Vagina (tissue), 2 donors: ENCODE measurements at regions not wholly inside any gene's neighbourhood (a gene's known extent, or its start where the extent isn't known, plus 50 kb on each side); places are given as distances from the start of the nearest gene placed in this dataset.

Source experiments
- DNase-seq, 2 donors: peaks; one replicate each; pipeline ENCODE4 v3.0.0-alpha.2; 2017; ENCODE audit errors: extremely low spot score in 2 of 2
- H3K27ac ChIP-seq: fragments of 200-600 bp; sonication (generic); one replicate; pipeline ENCODE4 v1.5.1; 2019
- H3K27me3 ChIP-seq: fragments of 200-600 bp; sonication (generic); one replicate; pipeline ENCODE4 v1.5.1; 2019
- H3K36me3 ChIP-seq, 2 donors: fragments of 200-600 bp; sonication (generic); one replicate each; pipeline ENCODE4 v1.5.1; 2017 to 2019
- H3K4me1 ChIP-seq: fragments of 200-600 bp; sonication (generic); one replicate; pipeline ENCODE4 v1.5.1; 2019
- H3K4me3 ChIP-seq, 2 donors: fragments of 200-600 bp; sonication (generic); 1 replicate in 1 of 2; 2 replicates in 1 of 2; pipeline ENCODE4 v1.5.1; 2016 to 2019
- H3K9me3 ChIP-seq: fragments of 200-600 bp; sonication (generic); one replicate; pipeline ENCODE4 v1.5.1; 2019
- POLR2A ChIP-seq, 2 donors: fragments of 450-650 bp; IDR thresholded peaks; one replicate each; pipeline ENCODE4 v1.6.1; 2017; ENCODE audit warnings: antibody characterized with exemption in 2 of 2, mild to moderate bottlenecking in 2 of 2, moderate library complexity in 2 of 2
- POLR2AphosphoS5 ChIP-seq, 2 donors: sonication (generic); formaldehyde crosslinking; IDR thresholded peaks; one replicate each; pipeline ENCODE4 v1.9.0; 2017; ENCODE audit warnings: antibody characterized with exemption in 2 of 2, mild to moderate bottlenecking in 2 of 2, low read depth in 1 of 2; ENCODE audit not compliant: insufficient read depth in 1 of 2
- intact Hi-C: fragments of 100-400 bp; cut with DNase I; formaldehyde crosslinking; loops from one replicate; pipeline ENCODE4 v1.15.1; 2023
- TF ChIP-seq, protein P1 (sequence below), 3 experiments: fragments of 450-650 bp in 2 of 3; fragments of 200-600 bp in 1 of 3; sonication (generic) in 1 of 3; IDR thresholded peaks; one replicate each; pipeline ENCODE4 v1.5.1; 2017 to 2019; ENCODE audit warnings: antibody characterized with exemption in 3 of 3, mild to moderate bottlenecking in 2 of 3, moderate library complexity in 2 of 3

DNA sequence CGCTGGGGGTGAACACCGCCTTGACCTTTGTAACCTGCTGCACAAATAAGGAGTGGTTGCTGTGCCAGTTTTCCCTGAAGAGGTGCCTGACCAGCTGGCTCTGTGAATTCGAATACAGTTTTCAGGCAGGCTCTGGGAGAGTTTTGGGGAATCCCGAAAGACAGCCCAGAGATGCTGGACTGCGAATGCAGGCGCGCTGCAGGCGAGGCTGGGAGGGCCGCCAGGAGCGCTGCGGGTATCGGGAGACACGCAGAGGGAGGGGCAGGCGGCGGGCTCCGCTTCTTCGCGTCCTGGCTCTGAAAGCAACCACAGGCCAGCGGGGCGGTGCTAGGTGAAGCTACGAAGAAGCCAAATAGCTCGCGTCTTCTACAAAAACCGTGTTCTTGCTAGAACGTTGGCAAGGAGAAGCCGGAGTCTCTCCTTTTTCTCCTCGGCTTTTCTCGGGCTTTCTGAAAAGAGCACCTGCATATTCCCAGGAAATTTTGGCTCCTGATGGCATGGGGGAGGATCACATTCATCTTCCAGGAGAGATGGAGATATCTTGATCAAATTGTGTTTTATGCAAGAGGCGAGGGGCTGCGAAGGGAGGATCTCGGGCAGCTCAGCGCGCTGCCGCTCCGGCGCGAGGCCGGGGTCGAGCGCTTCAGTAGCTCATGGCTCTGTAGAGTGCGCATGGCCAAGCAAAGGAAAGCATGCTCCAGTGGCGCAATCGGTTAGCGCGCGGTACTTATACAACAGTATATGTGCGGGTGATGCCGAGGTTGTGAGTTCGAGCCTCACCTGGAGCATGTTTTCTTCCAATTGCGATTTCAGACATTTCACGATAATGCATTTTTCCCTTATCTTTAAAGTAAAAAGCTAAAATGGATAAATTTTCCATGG is 158.1 kb upstream of the ZNF184 start:
- no peak for DNase-seq
- H3K4me3 ChIP-seq = peak overlapping the region; percentile 1 to 10
- no peaks in the 10 kb centered on the region for H3K36me3 ChIP-seq
- H3K27me3 ChIP-seq = no peaks in the 10 kb centered on the region
- intact Hi-C loops = no loop called here
- TF ChIP-seq, protein P1, sequence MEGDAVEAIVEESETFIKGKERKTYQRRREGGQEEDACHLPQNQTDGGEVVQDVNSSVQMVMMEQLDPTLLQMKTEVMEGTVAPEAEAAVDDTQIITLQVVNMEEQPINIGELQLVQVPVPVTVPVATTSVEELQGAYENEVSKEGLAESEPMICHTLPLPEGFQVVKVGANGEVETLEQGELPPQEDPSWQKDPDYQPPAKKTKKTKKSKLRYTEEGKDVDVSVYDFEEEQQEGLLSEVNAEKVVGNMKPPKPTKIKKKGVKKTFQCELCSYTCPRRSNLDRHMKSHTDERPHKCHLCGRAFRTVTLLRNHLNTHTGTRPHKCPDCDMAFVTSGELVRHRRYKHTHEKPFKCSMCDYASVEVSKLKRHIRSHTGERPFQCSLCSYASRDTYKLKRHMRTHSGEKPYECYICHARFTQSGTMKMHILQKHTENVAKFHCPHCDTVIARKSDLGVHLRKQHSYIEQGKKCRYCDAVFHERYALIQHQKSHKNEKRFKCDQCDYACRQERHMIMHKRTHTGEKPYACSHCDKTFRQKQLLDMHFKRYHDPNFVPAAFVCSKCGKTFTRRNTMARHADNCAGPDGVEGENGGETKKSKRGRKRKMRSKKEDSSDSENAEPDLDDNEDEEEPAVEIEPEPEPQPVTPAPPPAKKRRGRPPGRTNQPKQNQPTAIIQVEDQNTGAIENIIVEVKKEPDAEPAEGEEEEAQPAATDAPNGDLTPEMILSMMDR (IDR thresholded peaks at IDR 0.05) = no peak
- no peak for TF ChIP-seq POLR2AphosphoS5 (IDR thresholded peaks at IDR 0.05; ENCODE audit: insufficient read depth in 1 of 2, low read depth in 1 of 2)
- no peak for TF ChIP-seq POLR2A (IDR thresholded peaks at IDR 0.05)
- no peak overlapping the region for H3K27ac ChIP-seq
- H3K4me1 ChIP-seq = peaks cover 10% of the 10 kb centered on the region
- H3K9me3 ChIP-seq = no peaks in the 10 kb centered on the region

DNA sequence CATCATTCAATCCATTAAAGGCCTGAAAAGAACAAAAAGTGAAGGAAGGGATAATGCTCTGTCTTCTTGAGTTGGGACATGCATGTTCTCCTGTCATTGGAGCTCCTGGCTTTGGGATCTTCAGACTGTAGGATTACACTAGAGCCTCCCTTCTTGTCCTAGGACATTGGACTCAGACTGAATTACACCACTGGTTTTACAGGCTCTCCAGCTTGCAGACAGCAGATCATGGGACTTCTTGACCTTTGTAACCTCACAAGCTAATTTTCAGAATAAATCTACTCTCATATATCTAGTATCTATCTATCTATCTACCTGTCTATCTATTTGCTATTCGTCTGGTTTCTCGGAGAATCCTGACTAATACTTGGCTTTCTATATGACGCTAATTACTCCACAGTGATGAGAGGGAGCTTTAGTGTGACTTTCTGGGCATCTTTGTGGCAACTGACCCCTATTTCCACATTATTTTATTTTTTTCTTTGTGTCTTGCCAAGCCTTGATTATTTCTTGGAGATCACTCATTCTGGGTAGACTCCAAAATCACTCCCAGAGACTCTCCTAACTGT is 151.9 kb upstream of the ZNF184 start:
- Histone ChIP-seq H3K4me3 (no peak overlapping the region), H3K9me3 (no peaks in the 10 kb centered on the region), H3K4me1 (no peaks in the 10 kb centered on the region), H3K27me3 (no peaks in the 10 kb centered on the region), H3K36me3 (no peaks in the 10 kb centered on the region), H3K27ac (no peak overlapping the region)
- TF ChIP-seq, protein P1 (IDR thresholded peaks at IDR 0.05) = no peak
- TF ChIP-seq POLR2AphosphoS5 (IDR thresholded peaks at IDR 0.05; ENCODE audit: insufficient read depth in 1 of 2, low read depth in 1 of 2) (no peak), POLR2A (IDR thresholded peaks at IDR 0.05) (no peak)
- intact Hi-C loops = no loop called here
- no peak for DNase-seq

DNA sequence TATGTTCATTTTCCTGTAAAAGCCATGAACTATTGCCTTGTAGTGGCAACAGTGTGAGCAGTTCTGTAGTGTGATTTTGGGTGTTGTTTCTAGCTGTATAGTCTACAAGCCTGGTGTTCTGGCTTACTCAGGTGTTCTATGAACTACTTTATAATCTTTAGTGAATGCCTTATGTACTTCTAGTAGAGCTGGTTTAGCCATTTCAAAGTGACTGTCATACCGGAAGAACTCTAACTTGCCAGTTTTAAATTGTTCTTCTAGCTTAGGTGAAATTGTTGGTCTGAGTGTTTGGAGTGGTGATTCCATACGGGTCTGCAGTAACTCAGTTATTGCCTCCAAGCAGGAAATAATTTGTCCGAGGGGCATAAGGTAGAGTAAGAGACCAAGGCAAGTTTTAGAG is 150.2 kb upstream of the ZNF184 start:
- no peak overlapping the region for H3K4me3 ChIP-seq
- H3K27ac ChIP-seq = no peak overlapping the region
- H3K4me1 ChIP-seq = peaks cover 1% of the 10 kb centered on the region
- intact Hi-C loops = no loop called here
- H3K36me3 ChIP-seq = no peaks in the 10 kb centered on the region
- H3K27me3 ChIP-seq = no peaks in the 10 kb centered on the region
- TF ChIP-seq POLR2A (IDR thresholded peaks at IDR 0.05) (no peak), POLR2AphosphoS5 (IDR thresholded peaks at IDR 0.05; ENCODE audit: insufficient read depth in 1 of 2, low read depth in 1 of 2) (no peak)
- TF ChIP-seq, protein P1 (IDR thresholded peaks at IDR 0.05) = no peak
- no peak for DNase-seq
- H3K9me3 ChIP-seq = no peaks in the 10 kb centered on the region

DNA sequence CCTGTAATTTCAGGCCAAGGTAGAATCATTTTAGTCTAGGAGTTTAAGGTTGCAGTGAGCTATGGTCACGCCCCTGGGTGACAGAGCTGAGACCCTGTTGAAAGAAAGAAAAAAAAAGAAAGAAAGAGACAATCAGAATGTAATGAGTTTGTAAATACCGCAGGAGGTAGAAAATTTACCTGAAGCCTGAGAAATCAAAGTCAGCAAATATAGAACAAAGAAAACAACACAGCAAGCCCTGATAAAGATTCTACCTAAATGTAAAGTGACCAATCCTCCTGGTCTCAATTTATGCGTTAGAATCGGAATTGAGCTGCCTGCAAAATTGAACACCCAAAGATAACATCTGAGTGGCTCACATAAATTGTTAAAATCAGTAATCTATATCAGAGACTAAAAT is 146.5 kb upstream of the ZNF184 start:
- no peak overlapping the region for H3K27ac ChIP-seq
- H3K9me3 ChIP-seq = no peaks in the 10 kb centered on the region
- intact Hi-C loops = no loop called here
- no peaks in the 10 kb centered on the region for H3K27me3 ChIP-seq
- no peak overlapping the region for H3K4me3 ChIP-seq
- DNase-seq = no peak
- H3K36me3 ChIP-seq = no peaks in the 10 kb centered on the region
- TF ChIP-seq, protein P1 (IDR thresholded peaks at IDR 0.05) = no peak
- no peak for TF ChIP-seq POLR2AphosphoS5 (IDR thresholded peaks at IDR 0.05; ENCODE audit: insufficient read depth in 1 of 2, low read depth in 1 of 2)
- peaks cover 3% of the 10 kb centered on the region for H3K4me1 ChIP-seq
